OCI-LY1 (cell line): ENCODE measurements at regions not wholly inside any gene's neighbourhood (a gene's known extent, or its start where the extent isn't known, plus 50 kb on each side); places are given as distances from the start of the nearest gene placed in this dataset.

Source experiments
- H2AFZ ChIP-seq: fragments of 200-600 bp; sonication (generic), shearing (Covaris generic); 2 replicates; pipeline ENCODE4 v1.6.0; 2014; ENCODE audit warnings: antibody characterized with exemption, mild to moderate bottlenecking, low read length
- H3F3A ChIP-seq: fragments of 200-600 bp; sonication (generic), shearing (Covaris generic); 2 replicates; pipeline ENCODE4 v1.6.0; 2014; ENCODE audit warnings: mild to moderate bottlenecking, antibody characterized with exemption, low read length, moderate library complexity; ENCODE audit not compliant: insufficient read depth
- H3K27ac ChIP-seq: fragments of 200-600 bp; sonication (generic); 2 replicates; pipeline ENCODE4 v1.5.1; 2014; ENCODE audit warnings: low read length, mixed run types, mild to moderate bottlenecking, low read depth; ENCODE audit not compliant: poor library complexity, severe bottlenecking
- H3K27me3 ChIP-seq: fragments of 200-600 bp; sonication (generic); 2 replicates; pipeline ENCODE4 v1.6.0; 2014; ENCODE audit warnings: antibody characterized with exemption, mild to moderate bottlenecking, low read length, moderate library complexity; ENCODE audit not compliant: insufficient read depth
- H3K36me3 ChIP-seq: fragments of 200-600 bp; sonication (generic); 2 replicates; pipeline ENCODE4 v1.6.1; 2014; ENCODE audit warnings: mild to moderate bottlenecking, antibody characterized with exemption, low read length, moderate library complexity, mixed read lengths; ENCODE audit not compliant: insufficient read depth
- H3K4me1 ChIP-seq: fragments of 200-600 bp; sonication (generic); 2 replicates; pipeline ENCODE4 v1.5.1; 2014; ENCODE audit warnings: mild to moderate bottlenecking, low read length, moderate library complexity; ENCODE audit not compliant: insufficient read depth, severe bottlenecking
- H3K4me2 ChIP-seq: fragments of 200-600 bp; sonication (generic), shearing (Covaris generic); 2 replicates; pipeline ENCODE4 v1.6.1; 2014; ENCODE audit warnings: low read length
- H3K4me3 ChIP-seq: fragments of 200-600 bp; sonication (generic); 2 replicates; pipeline ENCODE4 v1.5.1; 2014; ENCODE audit warnings: low read length, low read depth, mild to moderate bottlenecking, mixed read lengths; ENCODE audit not compliant: poor library complexity, severe bottlenecking
- H3K79me2 ChIP-seq: fragments of 200-600 bp; shearing (Covaris generic); 2 replicates; pipeline ENCODE4 v1.6.1; 2016; ENCODE audit warnings: mixed run types, low read length, mixed read lengths; ENCODE audit not compliant: insufficient read depth
- H3K9ac ChIP-seq: fragments of 200-600 bp; sonication (generic), shearing (Covaris generic); 2 replicates; pipeline ENCODE4 v1.6.1; 2014; ENCODE audit warnings: mild to moderate bottlenecking, low read length, mixed read lengths
- H3K9me2 ChIP-seq: fragments of 200-600 bp; sonication (generic), shearing (Covaris generic); 2 replicates; pipeline ENCODE4 v1.6.1; 2014; ENCODE audit warnings: low read depth, mild to moderate bottlenecking, low read length, mixed read lengths
- H3K9me3 ChIP-seq: fragments of 200-600 bp; shearing (Covaris generic); 2 replicates; pipeline ENCODE4 v1.6.1; 2014; ENCODE audit warnings: low read length, mixed read lengths
- H4K20me1 ChIP-seq: fragments of 200-600 bp; sonication (generic), shearing (Covaris generic); 2 replicates; pipeline ENCODE4 v1.6.0; 2016; ENCODE audit warnings: mild to moderate bottlenecking, low read length; ENCODE audit not compliant: insufficient read depth
- CTCF ChIP-seq: fragments of 200-600 bp; sonication (generic), shearing (Covaris generic); IDR thresholded peaks from 2 replicates; pipeline ENCODE4 v1.5.1; 2017; ENCODE audit warnings: mild to moderate bottlenecking, antibody characterized with exemption, low read length, moderate library complexity, mixed read lengths
- EZH2 ChIP-seq: fragments of 200-600 bp; sonication (generic), shearing (Covaris generic); IDR thresholded peaks from 2 replicates; pipeline ENCODE4 v1.8.0; 2017; ENCODE audit warnings: borderline replicate concordance, mixed run types, mild to moderate bottlenecking, antibody characterized with exemption, low read length, moderate library complexity, mixed read lengths

GRCh38 chr7:34282271-34282670, 375.7 kb upstream of the NPSR1 start:
- no peak for TF ChIP-seq CTCF
- no peak for TF ChIP-seq EZH2
- Histone ChIP-seq H3K27ac (no peak overlapping the region), H3K4me1 (no peaks in the 10 kb centered on the region), H4K20me1 (no peaks in the 10 kb centered on the region), H3K9me3 (peaks cover 3% of the 10 kb centered on the region; the same call in 1 of the 2 replicates), H3K9me2 (no peaks in the 10 kb centered on the region), H3K36me3 (no peaks in the 10 kb centered on the region), H3K9ac (no peak overlapping the region), H3F3A (no peaks in the 10 kb centered on the region), H3K79me2 (no peaks in the 10 kb centered on the region), H3K27me3 (no peaks in the 10 kb centered on the region), H3K4me2 (no peak overlapping the region), H3K4me3 (no peak overlapping the region), H2AFZ (no peak overlapping the region)

- H3K9me2 ChIP-seq = no peaks in the 10 kb centered on the region
- no peak overlapping the region for H3K27ac ChIP-seq
- H3K4me1 ChIP-seq = no peaks in the 10 kb centered on the region
- no peak overlapping the region for H3K9ac ChIP-seq
- no peaks in the 10 kb centered on the region for H3K27me3 ChIP-seq
- H3K4me2 ChIP-seq = no peak overlapping the region
- no peak overlapping the region for H3K4me3 ChIP-seq
- H2AFZ ChIP-seq = no peak overlapping the region
- H3K9me3 ChIP-seq = no peaks in the 10 kb centered on the region
- no peaks in the 10 kb centered on the region for H3F3A ChIP-seq
- no peaks in the 10 kb centered on the region for H3K36me3 ChIP-seq
- TF ChIP-seq CTCF (no peak), EZH2 (no peak)
- no peaks in the 10 kb centered on the region for H3K79me2 ChIP-seq
- no peaks in the 10 kb centered on the region for H4K20me1 ChIP-seq
These were observed 361.4 kb upstream of the NPSR1 start for GRCh38 chr7:34296663-34297062.

GRCh38 chr7:34298492-34299013, 359.5 kb upstream of the NPSR1 start:
- Histone ChIP-seq H3K27me3 (no peaks in the 10 kb centered on the region), H3K4me2 (no peak overlapping the region), H3K4me1 (no peaks in the 10 kb centered on the region), H4K20me1 (no peaks in the 10 kb centered on the region), H3K9ac (no peak overlapping the region), H2AFZ (no peak overlapping the region), H3K9me2 (no peaks in the 10 kb centered on the region), H3K79me2 (no peaks in the 10 kb centered on the region), H3F3A (no peaks in the 10 kb centered on the region), H3K27ac (no peak overlapping the region), H3K36me3 (no peaks in the 10 kb centered on the region), H3K4me3 (no peak overlapping the region), H3K9me3 (no peaks in the 10 kb centered on the region)
- TF ChIP-seq CTCF (no peak), EZH2 (no peak)
